Adrenal gland (tissue), 5 donors: ENCODE measurements at regions not wholly inside any gene's neighbourhood (a gene's known extent, or its start where the extent isn't known, plus 50 kb on each side); places are given as distances from the start of the nearest gene placed in this dataset.

Experiments used
- POLR2A ChIP-seq, 2 donors: fragments of 450-650 bp; IDR thresholded peaks; one replicate each; pipeline ENCODE4 v1.6.1; 2017; ENCODE audit warnings: antibody characterized with exemption in 2 of 2, mild to moderate bottlenecking in 2 of 2, moderate library complexity in 1 of 2
- TF ChIP-seq, protein P1 (sequence below), 6 experiments: fragments of 450-650 bp in 4 of 6; fragments of 200-600 bp in 2 of 6; sonication (generic) in 1 of 6; IDR thresholded peaks; 1 replicate in 5 of 6; 2 replicates in 1 of 6; pipeline versions ENCODE4 v1.5.1 to v1.8.0; 2016 to 2021; ENCODE audit warnings: antibody characterized with exemption in 6 of 6, mild to moderate bottlenecking in 2 of 6, moderate library complexity in 1 of 6
- donor health status: DM: no; HTN: no; CAD: no.

DNA sequence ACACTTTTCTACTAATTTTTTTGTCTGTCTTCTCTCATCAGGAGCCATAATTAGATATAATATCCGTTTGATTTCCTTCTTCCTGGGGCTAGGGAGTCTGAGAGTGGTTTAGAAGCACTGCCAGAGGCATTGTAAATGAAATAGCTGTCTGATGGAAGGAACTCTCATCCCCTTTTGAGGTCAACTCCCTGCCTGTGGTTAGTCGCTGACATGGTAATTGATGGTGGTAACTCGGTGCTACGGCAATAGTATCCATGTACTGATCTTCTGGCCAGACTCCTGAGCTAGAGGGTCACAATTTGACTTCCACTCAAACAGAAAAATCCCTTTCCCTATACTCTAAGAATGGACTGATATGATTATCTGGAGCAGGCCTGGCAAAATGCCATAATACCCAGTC is 108.1 kb upstream of the TRPC5 start:
- TF ChIP-seq, protein P1, sequence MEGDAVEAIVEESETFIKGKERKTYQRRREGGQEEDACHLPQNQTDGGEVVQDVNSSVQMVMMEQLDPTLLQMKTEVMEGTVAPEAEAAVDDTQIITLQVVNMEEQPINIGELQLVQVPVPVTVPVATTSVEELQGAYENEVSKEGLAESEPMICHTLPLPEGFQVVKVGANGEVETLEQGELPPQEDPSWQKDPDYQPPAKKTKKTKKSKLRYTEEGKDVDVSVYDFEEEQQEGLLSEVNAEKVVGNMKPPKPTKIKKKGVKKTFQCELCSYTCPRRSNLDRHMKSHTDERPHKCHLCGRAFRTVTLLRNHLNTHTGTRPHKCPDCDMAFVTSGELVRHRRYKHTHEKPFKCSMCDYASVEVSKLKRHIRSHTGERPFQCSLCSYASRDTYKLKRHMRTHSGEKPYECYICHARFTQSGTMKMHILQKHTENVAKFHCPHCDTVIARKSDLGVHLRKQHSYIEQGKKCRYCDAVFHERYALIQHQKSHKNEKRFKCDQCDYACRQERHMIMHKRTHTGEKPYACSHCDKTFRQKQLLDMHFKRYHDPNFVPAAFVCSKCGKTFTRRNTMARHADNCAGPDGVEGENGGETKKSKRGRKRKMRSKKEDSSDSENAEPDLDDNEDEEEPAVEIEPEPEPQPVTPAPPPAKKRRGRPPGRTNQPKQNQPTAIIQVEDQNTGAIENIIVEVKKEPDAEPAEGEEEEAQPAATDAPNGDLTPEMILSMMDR (IDR thresholded peaks at IDR 0.05), result no peak
- no peak for TF ChIP-seq POLR2A (IDR thresholded peaks at IDR 0.05)
